K562 (cell line): ENCODE measurements at regions not wholly inside any gene's neighbourhood (a gene's known extent, or its start where the extent isn't known, plus 50 kb on each side); places are given as distances from the start of the nearest gene placed in this dataset.

Source experiments
- ATAC-seq: fragments of 200-7000 bp; cut with Tn5 transposase; 3 replicates; pipeline ENCODE4 v1.9.1; 2020; ENCODE audit warnings: moderate library complexity
- BruUV-seq: library from RNA; stranded (reverse); fragments of 400-500 nt; replicated peaks from 2 replicates; lab custom pipeline; 2021; lab: Mats Ljungman, UMichigan
- CTCF ChIA-PET: fragments of 300-600 bp; formaldehyde crosslinking; extraction: SDS; loops from one replicate; lab custom pipeline; 2021; ENCODE audit warnings: low intra/inter-chr PET ratio; lab: Yijun Ruan, JAX
- POLR2A ChIA-PET: fragments of 300-600, 350-650 bp; sonication (Branson Sonifier 250); formaldehyde crosslinking; extraction: SDS; loops from one replicate; lab custom pipeline; 2021; ENCODE audit warnings: antibody characterized with exemption, inconsistent platforms; lab: Yijun Ruan, JAX
- DNase-seq, 4 experiments: peaks; one replicate each; pipeline versions ENCODE4 v3.0.0 to v3.0.0-alpha.2; 2011 to 2018; ENCODE audit warnings: low spot score in 3 of 4, mixed read lengths in 3 of 4; ENCODE audit errors: extremely low read depth in 1 of 4
- FAIRE-seq: peaks from 2 replicates; lab custom pipeline; 2011; peaks lifted over from hg19 to GRCh38; lab: Jason Lieb, UNC
- H2AFZ ChIP-seq: 2 replicates; pipeline ENCODE4 v1.6.0; 2011; ENCODE audit warnings: low read depth, low read length, control low read depth, inconsistent platforms
- H3K27ac ChIP-seq: fragments of 200-600 bp; 3 replicates; pipeline ENCODE4 v1.8.0; 2011; ENCODE audit warnings: low read depth, mild to moderate bottlenecking, control low read depth, inconsistent platforms, low read length, moderate library complexity, mixed read lengths; ENCODE audit errors: extremely low read depth
- H3K27me3 ChIP-seq, 2 experiments: fragments of 300-600 bp in 1 of 2; 2 replicates in 1 of 2; 3 replicates in 1 of 2; pipeline versions ENCODE4 v1.6.0 to v1.8.0; 2011; ENCODE audit warnings: inconsistent platforms in 2 of 2, low read length in 2 of 2, mild to moderate bottlenecking in 1 of 2, mixed read lengths in 1 of 2, moderate library complexity in 1 of 2; ENCODE audit not compliant: control insufficient read depth in 2 of 2, insufficient read depth in 2 of 2
- H3K36me3 ChIP-seq: fragments of 300-600 bp; 3 replicates; pipeline ENCODE4 v1.8.0; 2011; ENCODE audit warnings: mild to moderate bottlenecking, low read length, inconsistent platforms; ENCODE audit not compliant: control insufficient read depth, insufficient read depth
- H3K4me1 ChIP-seq, 2 experiments: fragments of 200-600 bp in 1 of 2; replicated peaks in 1 of 2; 2 replicates in 1 of 2; 3 replicates in 1 of 2; pipeline versions ENCODE4 v1.5.1 to v1.8.0; 2011; ENCODE audit warnings: inconsistent platforms in 2 of 2, low read length in 2 of 2, mild to moderate bottlenecking in 1 of 2, mixed read lengths in 1 of 2, moderate library complexity in 1 of 2; ENCODE audit not compliant: control insufficient read depth in 2 of 2, insufficient read depth in 2 of 2
- H3K4me2 ChIP-seq: 2 replicates; pipeline ENCODE4 v1.6.1; 2011; ENCODE audit warnings: low read length, control low read depth, inconsistent platforms, mixed read lengths; ENCODE audit not compliant: insufficient read depth
- H3K4me3 ChIP-seq: fragments of 200-600 bp; sonication (generic), shearing (Covaris generic); 2 replicates; pipeline ENCODE4 v1.5.1; 2016; ENCODE audit warnings: control low read depth, inconsistent platforms
- H3K79me2 ChIP-seq: fragments of 200-600 bp; 3 replicates; pipeline ENCODE4 v1.8.0; 2011; ENCODE audit warnings: low read length, inconsistent platforms; ENCODE audit not compliant: control insufficient read depth, insufficient read depth
- H3K9ac ChIP-seq, 2 experiments: 2 replicates each; pipeline versions ENCODE4 v1.6.0 to v1.6.1; 2011; ENCODE audit warnings: low read depth in 2 of 2, low read length in 2 of 2, control low read depth in 1 of 2, inconsistent platforms in 1 of 2, mild to moderate bottlenecking in 1 of 2, mixed read lengths in 1 of 2; ENCODE audit not compliant: insufficient read depth in 1 of 2
- H3K9me1 ChIP-seq: one replicate; pipeline ENCODE4 v1.6.0; 2011; ENCODE audit warnings: inconsistent platforms, mild to moderate bottlenecking, low read length, moderate library complexity; ENCODE audit not compliant: control insufficient read depth, insufficient read depth
- H3K9me3 ChIP-seq: replicated peaks from 2 replicates; pipeline ENCODE4 v1.5.1; 2011; ENCODE audit warnings: low read depth, low read length, inconsistent platforms; ENCODE audit not compliant: control insufficient read depth, insufficient read depth
- H4K20me1 ChIP-seq: replicated peaks from 2 replicates; pipeline ENCODE4 v1.6.1; 2011; ENCODE audit warnings: low read length, inconsistent platforms, mixed read lengths; ENCODE audit not compliant: control insufficient read depth, insufficient read depth
- CHD4 ChIP-seq: fragments of 200-600 bp; sonication (generic); IDR thresholded peaks from 3 replicates; pipeline ENCODE4 v1.6.1; 2012; ENCODE audit warnings: low read depth, mild to moderate bottlenecking, mixed read lengths, low read length, inconsistent platforms; ENCODE audit not compliant: insufficient read depth, insufficient replicate concordance, poor library complexity, severe bottlenecking
- FOXA1 ChIP-seq: fragments of 450-650 bp; IDR thresholded peaks from 2 replicates; pipeline ENCODE4 v1.6.1; 2016; ENCODE audit warnings: mild to moderate bottlenecking, borderline replicate concordance
- HNRNPL ChIP-seq: fragments of 200-400 bp; formaldehyde crosslinking; IDR thresholded peaks from 2 replicates; pipeline ENCODE4 v1.6.1; 2017; ENCODE audit warnings: low read depth, mild to moderate bottlenecking, low read length
- PHB ChIP-seq: fragments of 250-450 bp; sonication (Bioruptor Pico); IDR thresholded peaks from 2 replicates; pipeline ENCODE4 v1.5.0; 2021
- ZNF785 ChIP-seq: fragments of 250-450 bp; sonication (Bioruptor Pico); IDR thresholded peaks from 2 replicates; pipeline ENCODE4 v1.4.0; 2020; ENCODE audit warnings: mild to moderate bottlenecking
- WGBS: fragments of 100-300 bp; shearing (Covaris generic); methylation state at CpG from one replicate; pipeline ENCODE4 v1.1.6; 2016; ENCODE audit warnings: low coverage, mixed read lengths; ENCODE audit not compliant: insufficient coverage; ENCODE audit errors: missing lambda C conversion rate; 5-methylcytosine and 5-hydroxymethylcytosine counted together
- in situ Hi-C: fragments of 300-500 bp; cut with MboI; formaldehyde crosslinking; loops from 4 replicates; pipeline ENCODE4 v1.15.0; 2018; ENCODE audit warnings: inconsistent platforms, mixed read lengths
- intact Hi-C: fragments of 100-400 bp; cut with micrococcal nuclease; formaldehyde crosslinking; loops from 2 replicates; pipeline ENCODE4 v1.14.2; 2022
- TF ChIP-seq, protein P1 (sequence below): fragments of 250-450 bp; sonication (Bioruptor Pico); IDR thresholded peaks from 2 replicates; pipeline ENCODE4 v1.8.0; 2022; ENCODE audit warnings: inconsistent platforms, mild to moderate bottlenecking, moderate library complexity, borderline replicate concordance
- TF ChIP-seq, protein P2 (sequence below), 2 experiments: fragments of 150-350 bp in 1 of 2; IDR thresholded peaks; 2 replicates each; pipeline ENCODE4 v1.6.1; 2012 to 2016; ENCODE audit warnings: low read depth in 2 of 2, low read length in 2 of 2, mild to moderate bottlenecking in 1 of 2, moderate library complexity in 1 of 2

DNA sequence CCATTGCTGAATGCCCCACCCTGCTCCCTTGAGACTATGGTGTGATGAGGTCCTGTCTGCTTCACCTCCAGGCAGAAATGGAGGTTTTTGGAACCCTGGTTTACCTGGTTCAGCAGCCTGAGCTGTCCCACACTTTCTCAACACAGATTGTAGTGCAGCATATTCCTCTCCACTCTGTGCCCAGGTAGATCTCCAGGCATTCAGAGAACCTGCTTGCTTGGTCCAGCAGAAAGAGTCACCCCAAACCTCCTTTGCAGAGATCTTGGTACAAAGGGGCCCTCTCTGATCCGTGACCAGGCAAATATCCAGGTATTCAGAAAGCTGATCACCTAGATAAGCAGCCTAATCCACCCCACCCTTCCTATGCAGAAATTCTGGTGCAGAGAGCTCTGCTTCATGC is 1288.2 kb upstream of the CRIM1 start:
- FAIRE-seq = no peak
- ChIA-PET POLR2A (no interaction called here), CTCF (no interaction called here)
- in situ Hi-C loops = no loop called here
- intact Hi-C loops = no loop called here
- H2AFZ ChIP-seq = no peak overlapping the region
- ATAC-seq = no peak
- H3K9me3 ChIP-seq = peaks cover 1% of the 10 kb centered on the region; the same call in 1 of the 2 replicates
- H3K27me3 ChIP-seq = no peaks in the 10 kb centered on the region
- no peaks in the 10 kb centered on the region for H3K4me1 ChIP-seq
- no TSS peak for BruUV-seq
- no peaks in the 10 kb centered on the region for H3K79me2 ChIP-seq
- no peaks in the 10 kb centered on the region for H4K20me1 ChIP-seq
- no peak overlapping the region for H3K9ac ChIP-seq
- no peak overlapping the region for H3K4me2 ChIP-seq
- DNase-seq = no peak
- no peak for TF ChIP-seq FOXA1
- TF ChIP-seq, protein P1, sequence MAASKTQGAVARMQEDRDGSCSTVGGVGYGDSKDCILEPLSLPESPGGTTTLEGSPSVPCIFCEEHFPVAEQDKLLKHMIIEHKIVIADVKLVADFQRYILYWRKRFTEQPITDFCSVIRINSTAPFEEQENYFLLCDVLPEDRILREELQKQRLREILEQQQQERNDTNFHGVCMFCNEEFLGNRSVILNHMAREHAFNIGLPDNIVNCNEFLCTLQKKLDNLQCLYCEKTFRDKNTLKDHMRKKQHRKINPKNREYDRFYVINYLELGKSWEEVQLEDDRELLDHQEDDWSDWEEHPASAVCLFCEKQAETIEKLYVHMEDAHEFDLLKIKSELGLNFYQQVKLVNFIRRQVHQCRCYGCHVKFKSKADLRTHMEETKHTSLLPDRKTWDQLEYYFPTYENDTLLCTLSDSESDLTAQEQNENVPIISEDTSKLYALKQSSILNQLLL (CRISPR knock-in tag) = no peak
- TF ChIP-seq ZNF785 (CRISPR knock-in tag) = no peak
- TF ChIP-seq CHD4 = no peak
- TF ChIP-seq, protein P2, sequence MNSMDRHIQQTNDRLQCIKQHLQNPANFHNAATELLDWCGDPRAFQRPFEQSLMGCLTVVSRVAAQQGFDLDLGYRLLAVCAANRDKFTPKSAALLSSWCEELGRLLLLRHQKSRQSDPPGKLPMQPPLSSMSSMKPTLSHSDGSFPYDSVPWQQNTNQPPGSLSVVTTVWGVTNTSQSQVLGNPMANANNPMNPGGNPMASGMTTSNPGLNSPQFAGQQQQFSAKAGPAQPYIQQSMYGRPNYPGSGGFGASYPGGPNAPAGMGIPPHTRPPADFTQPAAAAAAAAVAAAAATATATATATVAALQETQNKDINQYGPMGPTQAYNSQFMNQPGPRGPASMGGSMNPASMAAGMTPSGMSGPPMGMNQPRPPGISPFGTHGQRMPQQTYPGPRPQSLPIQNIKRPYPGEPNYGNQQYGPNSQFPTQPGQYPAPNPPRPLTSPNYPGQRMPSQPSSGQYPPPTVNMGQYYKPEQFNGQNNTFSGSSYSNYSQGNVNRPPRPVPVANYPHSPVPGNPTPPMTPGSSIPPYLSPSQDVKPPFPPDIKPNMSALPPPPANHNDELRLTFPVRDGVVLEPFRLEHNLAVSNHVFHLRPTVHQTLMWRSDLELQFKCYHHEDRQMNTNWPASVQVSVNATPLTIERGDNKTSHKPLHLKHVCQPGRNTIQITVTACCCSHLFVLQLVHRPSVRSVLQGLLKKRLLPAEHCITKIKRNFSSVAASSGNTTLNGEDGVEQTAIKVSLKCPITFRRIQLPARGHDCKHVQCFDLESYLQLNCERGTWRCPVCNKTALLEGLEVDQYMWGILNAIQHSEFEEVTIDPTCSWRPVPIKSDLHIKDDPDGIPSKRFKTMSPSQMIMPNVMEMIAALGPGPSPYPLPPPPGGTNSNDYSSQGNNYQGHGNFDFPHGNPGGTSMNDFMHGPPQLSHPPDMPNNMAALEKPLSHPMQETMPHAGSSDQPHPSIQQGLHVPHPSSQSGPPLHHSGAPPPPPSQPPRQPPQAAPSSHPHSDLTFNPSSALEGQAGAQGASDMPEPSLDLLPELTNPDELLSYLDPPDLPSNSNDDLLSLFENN (IDR thresholded peaks at IDR 0.05; ENCODE audit: low read depth in 2 of 2, low read length in 2 of 2) = no peak
- TF ChIP-seq PHB (CRISPR knock-in tag) = no peak
- TF ChIP-seq HNRNPL = no peak
- no peaks in the 10 kb centered on the region for H3K36me3 ChIP-seq
- no peak overlapping the region for H3K4me3 ChIP-seq
- 0% methylated on average over 1 of the region's 1 CpG for WGBS
- no peak overlapping the region for H3K27ac ChIP-seq
- no peaks in the 10 kb centered on the region for H3K9me1 ChIP-seq
